ENCODE measurements at regions not wholly inside any gene's neighbourhood (a gene's known extent, or its start where the extent isn't known, plus 50 kb on each side); places are given as distances from the start of the nearest gene placed in this dataset.
"Not testable (repeated sequence)": the region's sequence is repeated elsewhere in the genome, so short reads cannot be mapped to it uniquely, and the experiment has no call there.

DNA sequence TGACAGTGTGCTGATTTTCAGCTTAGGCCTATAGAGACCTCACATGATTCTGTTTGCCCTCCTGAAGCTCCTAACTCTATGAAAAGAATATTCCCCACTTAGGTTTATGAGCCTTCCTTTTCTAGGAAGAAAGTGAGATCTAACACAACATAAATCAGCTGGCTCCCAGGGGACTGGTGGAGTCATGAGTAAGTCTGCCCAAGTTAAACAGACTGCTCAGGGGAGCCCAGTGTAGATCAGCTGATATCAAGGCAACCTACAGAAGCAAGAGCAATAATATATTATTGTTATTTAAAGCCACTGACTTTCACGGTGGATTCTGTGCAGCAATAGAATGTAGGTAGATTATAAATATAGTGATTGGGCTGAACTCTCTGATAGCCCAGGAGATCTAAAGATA, 1978.6 kb upstream of the CDH6 start:
- no peak overlapping the region for H3K4me3 ChIP-seq (ENCODE audit: low read depth, low read length)
- TF ChIP-seq, protein P1, sequence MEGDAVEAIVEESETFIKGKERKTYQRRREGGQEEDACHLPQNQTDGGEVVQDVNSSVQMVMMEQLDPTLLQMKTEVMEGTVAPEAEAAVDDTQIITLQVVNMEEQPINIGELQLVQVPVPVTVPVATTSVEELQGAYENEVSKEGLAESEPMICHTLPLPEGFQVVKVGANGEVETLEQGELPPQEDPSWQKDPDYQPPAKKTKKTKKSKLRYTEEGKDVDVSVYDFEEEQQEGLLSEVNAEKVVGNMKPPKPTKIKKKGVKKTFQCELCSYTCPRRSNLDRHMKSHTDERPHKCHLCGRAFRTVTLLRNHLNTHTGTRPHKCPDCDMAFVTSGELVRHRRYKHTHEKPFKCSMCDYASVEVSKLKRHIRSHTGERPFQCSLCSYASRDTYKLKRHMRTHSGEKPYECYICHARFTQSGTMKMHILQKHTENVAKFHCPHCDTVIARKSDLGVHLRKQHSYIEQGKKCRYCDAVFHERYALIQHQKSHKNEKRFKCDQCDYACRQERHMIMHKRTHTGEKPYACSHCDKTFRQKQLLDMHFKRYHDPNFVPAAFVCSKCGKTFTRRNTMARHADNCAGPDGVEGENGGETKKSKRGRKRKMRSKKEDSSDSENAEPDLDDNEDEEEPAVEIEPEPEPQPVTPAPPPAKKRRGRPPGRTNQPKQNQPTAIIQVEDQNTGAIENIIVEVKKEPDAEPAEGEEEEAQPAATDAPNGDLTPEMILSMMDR (IDR thresholded peaks at IDR 0.05; ENCODE audit: low read depth, low read length): no peak

DNA sequence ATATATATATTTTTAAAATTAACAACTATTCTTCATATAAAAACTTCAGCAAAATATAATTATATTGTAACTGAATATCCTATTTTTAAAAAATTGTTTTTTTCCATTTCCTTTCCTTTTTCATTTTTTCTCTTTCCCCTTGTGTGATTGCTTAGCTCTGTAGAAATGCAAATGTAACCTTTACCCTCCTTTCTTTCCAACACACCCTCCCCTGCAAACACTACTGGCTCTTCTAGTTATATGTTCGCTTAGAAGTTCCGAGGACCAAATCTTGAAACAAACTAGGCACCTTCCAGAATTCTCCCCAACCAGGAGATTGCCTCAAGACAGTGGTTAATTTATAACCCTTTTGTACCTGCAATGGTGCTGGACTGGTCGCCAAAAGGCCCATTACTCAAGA, 1980.0 kb upstream of the CDH6 start:
- no peak overlapping the region for H3K4me3 ChIP-seq (ENCODE audit: low read depth, low read length)
- TF ChIP-seq, protein P1 (IDR thresholded peaks at IDR 0.05; ENCODE audit: low read depth, low read length): no peak

DNA sequence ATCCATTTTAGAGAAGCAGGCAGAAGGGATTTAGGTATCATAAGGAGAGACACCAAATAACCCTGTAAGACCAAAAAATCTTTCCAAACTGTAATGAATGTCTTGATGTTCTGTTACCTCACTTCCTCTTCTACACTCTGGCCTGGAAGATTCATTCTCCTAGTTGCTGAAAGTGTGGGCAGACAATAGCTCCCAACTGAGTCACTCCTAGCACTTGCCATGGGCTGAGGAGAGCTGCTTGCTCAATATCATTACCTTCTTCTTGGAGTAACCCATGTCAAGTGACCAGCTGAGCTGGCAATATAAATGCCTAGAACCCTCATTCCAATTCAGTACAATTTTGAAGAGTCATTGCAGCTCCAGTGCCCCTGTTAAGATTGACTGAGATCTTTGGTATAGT, 1985.5 kb upstream of the CDH6 start:
- TF ChIP-seq, protein P1 (IDR thresholded peaks at IDR 0.05; ENCODE audit: low read depth, low read length): no peak
- no peak overlapping the region for H3K4me3 ChIP-seq (ENCODE audit: low read depth, low read length)

DNA sequence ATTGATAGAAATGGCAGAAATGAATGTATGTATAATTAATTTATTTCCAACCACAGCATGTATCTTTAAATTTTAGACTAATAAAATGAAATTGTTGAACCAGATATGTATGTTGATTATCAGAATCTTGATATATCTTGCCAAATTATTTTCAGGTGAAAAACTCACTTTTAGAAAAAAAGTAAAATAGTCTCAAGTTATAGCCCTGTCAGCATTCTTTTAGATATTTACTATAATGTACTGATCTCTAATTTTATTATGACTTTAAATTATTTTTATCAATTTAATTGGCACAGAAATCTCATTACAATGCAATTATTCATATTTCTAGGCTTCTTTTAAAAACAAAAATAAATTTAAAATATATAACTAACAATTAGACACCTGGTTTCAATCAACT, 1990.4 kb upstream of the CDH6 start:
- TF ChIP-seq, protein P1 (IDR thresholded peaks at IDR 0.05; ENCODE audit: low read depth, low read length): no peak
- no peak overlapping the region for H3K4me3 ChIP-seq (ENCODE audit: low read depth, low read length)

DNA sequence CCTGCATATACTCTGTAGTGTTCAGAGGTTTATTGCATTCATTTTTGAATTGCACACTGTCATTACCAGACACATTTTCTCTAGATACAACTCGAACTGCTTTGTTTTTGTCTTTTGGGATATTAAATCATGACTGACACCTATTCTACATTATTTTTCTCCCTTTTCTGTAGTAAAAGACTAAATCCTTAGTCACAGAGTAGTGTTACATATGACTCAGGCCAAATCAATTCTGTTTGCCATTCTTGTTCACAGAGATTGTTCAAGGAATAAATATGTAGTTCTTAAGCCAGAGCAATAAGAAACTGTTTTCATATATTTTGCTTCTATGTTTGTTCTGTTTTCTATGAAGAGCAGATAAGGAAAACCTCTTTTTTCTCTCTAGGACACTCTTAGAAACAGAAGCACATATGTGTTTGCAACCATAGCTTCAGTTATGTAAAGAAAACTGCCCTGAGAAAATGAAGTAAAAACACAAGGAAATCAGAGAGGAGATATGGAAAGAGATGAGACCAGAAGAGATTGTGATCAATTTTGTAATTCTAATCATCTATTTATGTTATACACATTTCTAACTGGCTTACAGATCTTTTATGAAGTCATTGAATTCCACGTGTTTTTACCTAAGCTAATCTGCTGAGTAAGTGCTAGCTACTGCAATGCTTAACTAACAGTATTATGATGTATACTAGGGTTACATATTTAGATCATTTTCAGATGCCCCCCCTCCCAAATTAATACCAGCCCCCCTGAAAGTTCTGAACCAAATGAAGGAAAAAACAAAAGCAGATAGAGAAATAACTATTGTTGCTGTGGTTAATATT, 1995.6 kb upstream of the CDH6 start:
- TF ChIP-seq, protein P1 (IDR thresholded peaks at IDR 0.05; ENCODE audit: low read depth, low read length): no peak
- H3K4me3 ChIP-seq (ENCODE audit: low read depth, low read length): no peak overlapping the region

DNA sequence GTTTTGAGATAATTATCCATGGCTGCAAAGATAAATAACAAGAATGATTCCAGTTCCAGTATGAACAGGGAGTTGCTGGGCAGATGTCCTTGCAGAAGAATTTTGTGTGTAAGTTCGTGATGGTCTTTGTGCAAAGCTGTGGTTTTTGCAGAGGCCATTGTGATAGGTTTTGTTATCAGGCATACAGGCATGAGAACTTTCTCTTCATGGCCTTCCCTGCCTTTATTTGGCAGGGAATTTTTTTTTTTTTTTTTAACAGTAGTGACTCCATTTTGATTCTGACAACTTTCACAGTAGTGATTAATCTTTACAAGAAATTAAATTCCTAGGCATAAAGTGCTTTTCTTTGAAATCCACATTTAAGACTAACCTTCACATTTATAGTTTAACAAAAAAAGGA, 1999.5 kb upstream of the CDH6 start:
- TF ChIP-seq, protein P1 (IDR thresholded peaks at IDR 0.05; ENCODE audit: low read depth, low read length): no peak

DNA sequence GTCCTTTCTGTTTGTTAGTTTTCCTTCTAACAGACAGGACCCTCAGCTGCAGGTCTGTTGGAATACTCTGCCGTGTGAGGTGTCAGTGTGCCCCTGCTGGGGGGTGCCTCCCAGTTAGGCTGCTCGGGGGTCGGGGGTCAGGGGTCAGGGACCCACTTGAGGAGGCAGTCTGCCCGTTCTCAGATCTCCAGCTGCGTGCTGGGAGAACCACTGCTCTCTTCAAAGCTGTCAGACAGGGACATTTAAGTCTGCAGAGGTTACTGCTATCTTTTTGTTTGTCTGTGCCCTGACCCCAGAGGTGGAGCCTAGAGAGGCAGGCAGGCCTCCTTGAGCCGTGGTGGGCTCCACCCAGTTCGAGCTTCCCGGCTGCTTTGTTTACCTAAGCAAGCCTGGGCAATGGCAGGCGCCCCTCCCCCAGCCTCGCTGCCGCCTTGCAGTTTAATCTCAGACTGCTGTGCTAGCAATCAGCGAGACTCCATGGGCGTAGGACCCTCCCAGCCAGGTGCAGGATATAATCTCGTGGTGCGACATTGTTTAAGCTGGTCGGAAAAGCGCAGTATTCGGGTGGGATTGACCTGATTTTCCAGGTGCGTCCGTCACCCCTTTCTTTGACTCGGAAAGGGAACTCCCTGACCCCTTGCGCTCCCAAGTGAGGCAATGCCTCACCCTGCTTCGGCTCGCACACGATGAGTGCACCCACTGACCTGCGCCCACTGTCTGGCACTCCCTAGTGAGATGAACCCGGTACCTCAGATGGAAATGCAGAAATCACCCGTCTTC, 2002.0 kb upstream of the CDH6 start:
- H3K4me3 ChIP-seq (ENCODE audit: low read depth, low read length): not testable (repeated sequence)

More for the DNA sequence above, 1999.5 kb upstream of the CDH6 start:
- no peak overlapping the region for H3K4me3 ChIP-seq (ENCODE audit: low read depth, low read length)

DNA sequence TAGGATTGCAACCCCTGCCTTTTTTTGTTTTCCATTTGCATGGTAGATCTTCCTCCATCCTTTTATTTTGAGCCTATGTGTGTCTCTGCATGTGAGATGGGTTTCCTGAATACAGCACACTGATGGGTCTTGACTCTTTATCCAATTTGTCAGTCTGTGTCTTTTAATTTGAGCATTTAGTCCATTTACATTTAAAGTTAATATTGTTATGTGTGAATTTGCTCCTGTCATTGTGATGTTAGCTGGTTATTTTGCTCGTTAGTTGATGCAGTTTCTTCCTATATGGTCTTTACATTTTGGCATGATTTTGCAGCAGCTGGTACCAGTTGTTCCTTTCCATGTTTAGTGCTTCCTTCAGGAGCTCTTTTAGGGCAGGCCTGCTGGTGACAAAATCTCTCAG, 2003.1 kb upstream of the CDH6 start:
- not testable (repeated sequence) for H3K4me3 ChIP-seq (ENCODE audit: low read depth, low read length)

DNA sequence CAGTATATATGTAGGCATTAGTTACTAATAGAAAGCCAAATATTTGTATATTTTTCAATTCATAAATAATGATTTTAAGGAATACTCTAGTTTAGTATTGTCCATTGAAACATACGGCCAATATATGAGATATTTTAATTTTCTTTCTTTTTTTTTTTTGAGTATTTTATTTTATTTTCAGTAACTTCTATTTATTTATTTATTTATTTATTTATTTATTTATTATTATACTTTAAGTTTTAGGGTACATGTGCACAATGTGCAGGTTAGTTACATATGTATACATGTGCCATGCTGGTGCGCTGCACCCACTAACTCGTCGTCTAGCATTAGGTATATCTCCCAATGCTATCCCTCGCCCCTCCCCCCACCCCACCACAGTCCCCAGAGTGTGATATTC, 2007.1 kb upstream of the CDH6 start:
- not testable (repeated sequence) for H3K4me3 ChIP-seq (ENCODE audit: low read depth, low read length)

Measured in WI38 (cell line).